Endothelial cell (in vitro differentiated cells): ENCODE measurements at regions not wholly inside any gene's neighbourhood (a gene's known extent, or its start where the extent isn't known, plus 50 kb on each side); places are given as distances from the start of the nearest gene placed in this dataset.

Source experiments
- DNase-seq: peaks from one replicate; pipeline ENCODE4 v3.0.0; 2021; ENCODE audit warnings: low spot score
- H3K27ac Mint-ChIP-seq: one replicate; pipeline ENCODE4 v1.8.0; 2021; ENCODE audit warnings: mixed read lengths, inconsistent platforms; ENCODE audit not compliant: unreplicated experiment
- H3K27me3 Mint-ChIP-seq: one replicate; pipeline ENCODE4 v1.8.0; 2021; ENCODE audit warnings: mild to moderate bottlenecking, moderate library complexity, mixed read lengths, inconsistent platforms; ENCODE audit not compliant: unreplicated experiment
- H3K36me3 Mint-ChIP-seq: one replicate; pipeline ENCODE4 v1.8.0; 2021; ENCODE audit warnings: mild to moderate bottlenecking, low read depth, mixed read lengths, inconsistent platforms; ENCODE audit not compliant: unreplicated experiment
- H3K4me1 Mint-ChIP-seq: one replicate; pipeline ENCODE4 v1.8.0; 2021; ENCODE audit warnings: mild to moderate bottlenecking, mixed read lengths, inconsistent platforms; ENCODE audit not compliant: unreplicated experiment
- H3K4me3 Mint-ChIP-seq: one replicate; pipeline ENCODE4 v1.8.0; 2021; ENCODE audit warnings: mild to moderate bottlenecking, mixed read lengths, inconsistent platforms; ENCODE audit not compliant: unreplicated experiment
- H3K9me3 Mint-ChIP-seq: one replicate; pipeline ENCODE4 v1.8.0; 2021; ENCODE audit warnings: mixed read lengths, inconsistent platforms; ENCODE audit not compliant: unreplicated experiment
- TF ChIP-seq, protein P1 (sequence below): fragments of 200-600 bp; sonication (generic); IDR thresholded peaks from one replicate; pipeline ENCODE4 v1.5.0; 2021; ENCODE audit warnings: antibody characterized with exemption; ENCODE audit not compliant: unreplicated experiment

GRCh38 chr2:160561551-160562295, 68.1 kb upstream of the RBMS1 start:
- H3K27ac Mint-ChIP-seq, result no peak overlapping the region
- no peak for DNase-seq

GRCh38 chr2:160562730-160563129, 69.1 kb upstream of the RBMS1 start:
- DNase-seq, result no peak
- TF ChIP-seq, protein P1, sequence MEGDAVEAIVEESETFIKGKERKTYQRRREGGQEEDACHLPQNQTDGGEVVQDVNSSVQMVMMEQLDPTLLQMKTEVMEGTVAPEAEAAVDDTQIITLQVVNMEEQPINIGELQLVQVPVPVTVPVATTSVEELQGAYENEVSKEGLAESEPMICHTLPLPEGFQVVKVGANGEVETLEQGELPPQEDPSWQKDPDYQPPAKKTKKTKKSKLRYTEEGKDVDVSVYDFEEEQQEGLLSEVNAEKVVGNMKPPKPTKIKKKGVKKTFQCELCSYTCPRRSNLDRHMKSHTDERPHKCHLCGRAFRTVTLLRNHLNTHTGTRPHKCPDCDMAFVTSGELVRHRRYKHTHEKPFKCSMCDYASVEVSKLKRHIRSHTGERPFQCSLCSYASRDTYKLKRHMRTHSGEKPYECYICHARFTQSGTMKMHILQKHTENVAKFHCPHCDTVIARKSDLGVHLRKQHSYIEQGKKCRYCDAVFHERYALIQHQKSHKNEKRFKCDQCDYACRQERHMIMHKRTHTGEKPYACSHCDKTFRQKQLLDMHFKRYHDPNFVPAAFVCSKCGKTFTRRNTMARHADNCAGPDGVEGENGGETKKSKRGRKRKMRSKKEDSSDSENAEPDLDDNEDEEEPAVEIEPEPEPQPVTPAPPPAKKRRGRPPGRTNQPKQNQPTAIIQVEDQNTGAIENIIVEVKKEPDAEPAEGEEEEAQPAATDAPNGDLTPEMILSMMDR, result no peak
- Mint-ChIP-seq H3K27ac (no peak overlapping the region), H3K27me3 (no peaks in the 10 kb centered on the region), H3K4me1 (peaks cover under 1% of the 10 kb centered on the region), H3K36me3 (no peaks in the 10 kb centered on the region), H3K9me3 (no peaks in the 10 kb centered on the region), H3K4me3 (no peak overlapping the region)

More at GRCh38 chr2:160561551-160562295, 68.1 kb upstream of the RBMS1 start:
- Mint-ChIP-seq H3K36me3 (no peaks in the 10 kb centered on the region), H3K9me3 (no peaks in the 10 kb centered on the region), H3K4me3 (no peak overlapping the region), H3K27me3 (no peaks in the 10 kb centered on the region), H3K4me1 (no peaks in the 10 kb centered on the region)
- TF ChIP-seq, protein P1, result no peak

GRCh38 chr2:160564591-160564990, 71.0 kb upstream of the RBMS1 start:
- Mint-ChIP-seq H3K36me3 (no peaks in the 10 kb centered on the region), H3K4me3 (no peak overlapping the region), H3K27me3 (peaks cover 1% of the 10 kb centered on the region), H3K27ac (no peak overlapping the region), H3K4me1 (peaks cover 5% of the 10 kb centered on the region), H3K9me3 (no peaks in the 10 kb centered on the region)
- TF ChIP-seq, protein P1, result no peak
- no peak for DNase-seq

DNA sequence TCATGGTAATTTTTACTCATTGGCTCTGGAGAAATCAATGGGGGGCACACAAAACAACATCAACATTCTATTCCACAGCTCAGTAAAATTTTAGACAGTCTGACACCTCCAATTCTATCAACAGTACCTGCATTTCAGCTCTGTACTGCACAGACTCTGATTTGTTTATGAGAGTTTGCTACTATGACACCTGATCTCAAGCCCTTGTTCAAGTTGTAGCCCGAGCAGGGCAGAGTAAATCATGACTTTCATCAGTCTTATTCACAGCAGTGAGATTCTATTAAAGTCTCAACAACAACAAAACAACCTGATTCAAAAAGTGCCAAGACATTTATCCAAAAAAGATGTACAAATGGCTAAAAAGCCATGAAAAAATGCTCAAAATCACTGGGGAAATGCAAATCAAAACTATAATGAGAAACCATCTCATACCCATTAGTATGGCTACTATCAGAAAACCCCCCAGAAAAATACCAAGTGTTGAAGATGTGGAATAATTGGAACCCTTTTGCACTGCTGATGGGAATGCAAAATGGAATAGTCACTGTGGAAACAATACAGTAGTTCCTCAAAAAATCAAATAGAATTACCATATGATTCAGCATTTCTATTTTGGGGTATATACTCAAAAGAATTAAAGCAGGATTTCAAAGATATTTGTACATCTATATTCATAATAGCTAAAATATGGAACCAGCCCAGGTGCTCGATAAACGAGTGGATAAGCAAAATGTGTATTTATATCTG, 71.7 kb upstream of the RBMS1 start:
- Mint-ChIP-seq H3K36me3 (no peaks in the 10 kb centered on the region), H3K4me3 (no peak overlapping the region), H3K4me1 (peaks cover 5% of the 10 kb centered on the region), H3K27ac (no peak overlapping the region), H3K27me3 (peaks cover 1% of the 10 kb centered on the region), H3K9me3 (no peaks in the 10 kb centered on the region)
- no peak for DNase-seq
- TF ChIP-seq, protein P1, result no peak

- DNase-seq, result no peak
- H3K9me3 Mint-ChIP-seq, result no peaks in the 10 kb centered on the region
- TF ChIP-seq, protein P1, result no peak
- no peaks in the 10 kb centered on the region for H3K36me3 Mint-ChIP-seq
- H3K4me1 Mint-ChIP-seq, result peaks cover 5% of the 10 kb centered on the region
- H3K27ac Mint-ChIP-seq, result no peak overlapping the region
- H3K27me3 Mint-ChIP-seq, result peaks cover 2% of the 10 kb centered on the region
- no peak overlapping the region for H3K4me3 Mint-ChIP-seq
These were observed 73.1 kb upstream of the RBMS1 start for GRCh38 chr2:160566717-160567116.
